ENCODE measurements at regions not wholly inside any gene's neighbourhood (a gene's known extent, or its start where the extent isn't known, plus 50 kb on each side); places are given as distances from the start of the nearest gene placed in this dataset. TPM values are rescaled to one million over a fixed set of nuclear protein-coding genes. Genes with fewer than 3 reads are reported as not detected.
"Not testable (repeated sequence)": the region's sequence is repeated elsewhere in the genome, so short reads cannot be mapped to it uniquely, and the experiment has no call there.

DNA sequence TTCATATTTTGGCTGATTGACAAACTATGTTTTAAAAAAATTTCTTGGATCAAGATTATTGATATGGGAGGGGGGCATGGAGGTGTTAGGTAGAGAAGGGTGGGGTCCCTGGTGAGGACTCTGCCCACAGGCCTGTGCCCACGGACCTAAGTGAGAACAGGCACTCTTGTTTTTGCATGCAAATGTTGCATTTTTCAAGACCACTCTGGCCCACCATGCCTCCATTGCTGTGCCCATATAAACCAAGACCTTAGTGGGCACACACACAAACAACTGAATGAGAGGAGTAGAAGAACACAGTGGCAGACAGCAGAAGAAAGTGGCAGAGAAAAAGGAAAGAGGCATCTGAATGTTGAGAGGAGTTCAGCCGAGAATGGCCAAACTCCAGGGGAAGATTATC, 69.6 kb upstream of the ZNF98 start:
- Histone ChIP-seq H3K9me3 (no peaks in the 10 kb centered on the region), H3K4me1 (no peaks in the 10 kb centered on the region), H3K36me3 (no peaks in the 10 kb centered on the region), H3K4me3 (replicated peaks in 1 of 3) (no peak overlapping the region), H3K27ac (no peak overlapping the region), H3K27me3 (no peaks in the 10 kb centered on the region)
- intact Hi-C loops (cut with DNase I) = no loop called here
- WGBS, 2 donors = 76 to 77% methylated on average over 2 of the region's 2 CpGs
- TF ChIP-seq POLR2A (IDR thresholded peaks at IDR 0.05) = no peak
- TF ChIP-seq, protein P1, sequence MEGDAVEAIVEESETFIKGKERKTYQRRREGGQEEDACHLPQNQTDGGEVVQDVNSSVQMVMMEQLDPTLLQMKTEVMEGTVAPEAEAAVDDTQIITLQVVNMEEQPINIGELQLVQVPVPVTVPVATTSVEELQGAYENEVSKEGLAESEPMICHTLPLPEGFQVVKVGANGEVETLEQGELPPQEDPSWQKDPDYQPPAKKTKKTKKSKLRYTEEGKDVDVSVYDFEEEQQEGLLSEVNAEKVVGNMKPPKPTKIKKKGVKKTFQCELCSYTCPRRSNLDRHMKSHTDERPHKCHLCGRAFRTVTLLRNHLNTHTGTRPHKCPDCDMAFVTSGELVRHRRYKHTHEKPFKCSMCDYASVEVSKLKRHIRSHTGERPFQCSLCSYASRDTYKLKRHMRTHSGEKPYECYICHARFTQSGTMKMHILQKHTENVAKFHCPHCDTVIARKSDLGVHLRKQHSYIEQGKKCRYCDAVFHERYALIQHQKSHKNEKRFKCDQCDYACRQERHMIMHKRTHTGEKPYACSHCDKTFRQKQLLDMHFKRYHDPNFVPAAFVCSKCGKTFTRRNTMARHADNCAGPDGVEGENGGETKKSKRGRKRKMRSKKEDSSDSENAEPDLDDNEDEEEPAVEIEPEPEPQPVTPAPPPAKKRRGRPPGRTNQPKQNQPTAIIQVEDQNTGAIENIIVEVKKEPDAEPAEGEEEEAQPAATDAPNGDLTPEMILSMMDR (IDR thresholded peaks at IDR 0.05) = no peak
- no peak for DNase-seq

DNA sequence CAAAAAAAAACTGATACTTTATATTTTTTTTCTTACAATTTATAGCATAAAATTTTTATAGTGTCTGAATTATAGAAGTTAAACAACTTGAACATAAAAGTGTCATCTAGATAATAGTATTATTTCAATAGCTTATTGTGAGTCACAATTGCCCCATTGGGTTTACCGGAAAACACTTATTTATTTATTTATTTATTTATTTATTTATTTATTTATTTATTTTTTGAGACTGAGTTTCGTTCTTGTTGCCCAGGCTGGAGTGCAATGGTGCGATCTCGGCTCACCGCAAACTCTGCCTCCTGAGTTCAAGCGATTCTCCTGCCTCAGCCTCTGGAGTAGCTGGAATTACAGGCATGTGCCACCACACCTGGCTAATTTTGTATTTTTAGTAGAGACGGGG, 61.4 kb upstream of the ZNF98 start:
- 80 to 88% methylated on average over 7 of the region's 7 CpGs for WGBS, 2 donors
- H3K36me3 ChIP-seq; DNase-seq; H3K4me1 ChIP-seq; H3K4me3 ChIP-seq (replicated peaks in 1 of 3); H3K9me3 ChIP-seq; H3K27ac ChIP-seq; intact Hi-C loops (cut with DNase I); H3K27me3 ChIP-seq: not testable (repeated sequence)

DNA sequence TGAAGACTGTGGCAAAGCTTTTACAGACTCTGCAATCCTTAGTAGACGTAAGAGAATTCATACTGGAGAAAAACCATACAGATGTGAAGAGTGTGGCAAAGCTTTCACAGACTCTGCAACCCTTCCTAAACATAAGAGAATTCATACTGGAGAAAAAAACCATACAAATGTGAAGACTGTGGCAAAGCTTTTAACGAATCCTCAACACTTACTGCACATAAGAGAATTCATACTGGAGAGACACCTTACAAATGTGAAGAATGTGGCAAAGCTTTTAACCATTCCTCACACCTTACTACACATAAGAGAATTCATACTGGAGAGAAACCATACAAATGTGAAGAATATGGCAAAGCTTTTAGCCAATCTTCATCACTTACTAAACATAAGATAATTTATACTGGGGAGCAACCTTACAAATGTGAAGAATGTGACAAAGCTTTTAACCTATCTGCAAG, 50.1 kb upstream of the ZNF98 start:
- no peak overlapping the region for H3K4me3 ChIP-seq (replicated peaks in 1 of 3)
- no peak overlapping the region for H3K27ac ChIP-seq
- H3K27me3 ChIP-seq = no peaks in the 10 kb centered on the region
- intact Hi-C loops (cut with DNase I) = no loop called here
- no peaks in the 10 kb centered on the region for H3K36me3 ChIP-seq
- peaks cover 19% of the 10 kb centered on the region for H3K9me3 ChIP-seq
- TF ChIP-seq POLR2A (IDR thresholded peaks at IDR 0.05) = no peak
- TF ChIP-seq, protein P1 (IDR thresholded peaks at IDR 0.05) = no peak
- no peaks in the 10 kb centered on the region for H3K4me1 ChIP-seq
- DNase-seq = no peak
- WGBS, 2 donors = 78 to 88% methylated on average over 2 of the region's 2 CpGs

Small RNA genes lying in the stretch of these regions (small RNA-seq; reads per million reads assigned to genes)
- gene AC004004.1 = not detected
